ENCODE measurements at regions not wholly inside any gene's neighbourhood (a gene's known extent, or its start where the extent isn't known, plus 50 kb on each side); places are given as distances from the start of the nearest gene placed in this dataset.

GRCh38 chr2:152254976-152255375, 79.4 kb upstream of the STAM2 start:
- FAIRE-seq (no peak), ATAC-seq (no peak), DNase-seq (ENCODE audit: low read depth in 1 of 2, low spot score in 1 of 2) (no peak)
- ChIA-PET POLR2A (no interaction called here), CTCF (no interaction called here)
- WGBS (ENCODE audit: missing lambda C conversion rate), result 68% methylated on average over 1 of the region's 1 CpG
- Histone ChIP-seq H3K4me2 (no peak overlapping the region), H3K4me1 (no peaks in the 10 kb centered on the region), H3K4me3 (no peak overlapping the region), H3K27ac (no peak overlapping the region), H3K9me3 (no peaks in the 10 kb centered on the region)
- TF ChIP-seq BHLHE40 (IDR thresholded peaks at IDR 0.05; ENCODE audit: low read depth, low read length), result no peak

GRCh38 chr2:152255918-152256317, 79.1 kb upstream of the FMNL2 start:
- H3K4me3 ChIP-seq, result no peak overlapping the region
- ATAC-seq, result no peak
- H3K9me3 ChIP-seq, result no peaks in the 10 kb centered on the region
- ChIA-PET POLR2A (no interaction called here), CTCF (no interaction called here)
- no peak overlapping the region for H3K27ac ChIP-seq
- TF ChIP-seq MYC (IDR thresholded peaks at IDR 0.05; ENCODE audit: borderline replicate concordance, low read length) (no peak), EHF (CRISPR knock-in tag; IDR thresholded peaks at IDR 0.05) (no peak), SMC3 (IDR thresholded peaks at IDR 0.05) (no peak), PHF8 (IDR thresholded peaks at IDR 0.05; ENCODE audit: borderline replicate concordance, low read depth) (no peak), REST (IDR thresholded peaks at IDR 0.05) (no peak), HOXB13 (CRISPR knock-in tag; IDR thresholded peaks at IDR 0.05; ENCODE audit: low read depth) (no peak), TFCP2L1 (CRISPR knock-in tag; IDR thresholded peaks at IDR 0.05) (no peak), RAD21 (conservative IDR thresholded peaks at IDR 0.05 in 1 of 2, IDR thresholded peaks at IDR 0.05 in 1 of 2) (no peak), HOXA7 (CRISPR knock-in tag; IDR thresholded peaks at IDR 0.05) (no peak), CEBPB (IDR thresholded peaks at IDR 0.05) (no peak), RFX5 (IDR thresholded peaks at IDR 0.05) (no peak), KDM1A (IDR thresholded peaks at IDR 0.05; ENCODE audit: low read depth) (no peak), MAZ (IDR thresholded peaks at IDR 0.05; ENCODE audit: borderline replicate concordance, low read depth, low read length) (no peak), RCOR1 (IDR thresholded peaks at IDR 0.05; ENCODE audit: low read depth, low read length) (no peak)
- TF ChIP-seq, protein P1, sequence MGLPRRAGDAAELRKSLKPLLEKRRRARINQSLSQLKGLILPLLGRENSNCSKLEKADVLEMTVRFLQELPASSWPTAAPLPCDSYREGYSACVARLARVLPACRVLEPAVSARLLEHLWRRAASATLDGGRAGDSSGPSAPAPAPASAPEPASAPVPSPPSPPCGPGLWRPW (IDR thresholded peaks at IDR 0.05), result no peak
- TF ChIP-seq, protein P2, sequence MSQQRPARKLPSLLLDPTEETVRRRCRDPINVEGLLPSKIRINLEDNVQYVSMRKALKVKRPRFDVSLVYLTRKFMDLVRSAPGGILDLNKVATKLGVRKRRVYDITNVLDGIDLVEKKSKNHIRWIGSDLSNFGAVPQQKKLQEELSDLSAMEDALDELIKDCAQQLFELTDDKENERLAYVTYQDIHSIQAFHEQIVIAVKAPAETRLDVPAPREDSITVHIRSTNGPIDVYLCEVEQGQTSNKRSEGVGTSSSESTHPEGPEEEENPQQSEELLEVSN (IDR thresholded peaks at IDR 0.05; ENCODE audit: borderline replicate concordance, low read depth), result no peak
- H3K4me2 ChIP-seq, result no peak overlapping the region
- no peak for FAIRE-seq
- no peak for DNase-seq (ENCODE audit: low read depth in 1 of 2, low spot score in 1 of 2)
- no peaks in the 10 kb centered on the region for H3K4me1 ChIP-seq

DNA sequence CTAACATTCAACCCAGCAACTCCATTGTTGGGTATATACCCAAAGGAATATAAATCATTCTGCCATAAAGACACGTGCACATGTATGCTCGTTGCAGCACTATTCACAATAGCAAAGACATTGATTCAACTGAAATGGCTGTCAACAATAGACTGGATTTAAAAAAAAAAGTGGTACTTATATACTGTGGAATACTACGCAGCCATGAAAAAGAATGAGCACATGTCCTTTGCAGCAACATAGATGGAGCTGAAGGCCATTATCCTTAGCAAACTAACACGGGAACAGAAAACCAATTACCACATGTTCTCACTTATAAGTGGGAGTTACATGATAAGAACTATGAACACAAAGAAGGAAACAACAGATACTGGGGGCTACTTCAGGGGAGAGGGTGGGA, 74.0 kb upstream of the FMNL2 start:
- FAIRE-seq (no peak), ATAC-seq (no peak), DNase-seq (ENCODE audit: low read depth in 1 of 2, low spot score in 1 of 2) (no peak)
- no peak overlapping the region for H3K4me3 ChIP-seq
- CTCF ChIA-PET, result no interaction called here
- no peak overlapping the region for H3K27ac ChIP-seq
- H3K4me2 ChIP-seq, result no peak overlapping the region
- no peak for TF ChIP-seq FOSL2 (IDR thresholded peaks at IDR 0.05)
- no peak for TF ChIP-seq FOSL2 (CRISPR knock-in tag; IDR thresholded peaks at IDR 0.05)
- no peak for TF ChIP-seq HOXB13 (CRISPR knock-in tag; IDR thresholded peaks at IDR 0.05; ENCODE audit: low read depth)
- TF ChIP-seq RNF2 (IDR thresholded peaks at IDR 0.05; ENCODE audit: borderline replicate concordance, low read depth), result no peak
- TF ChIP-seq KDM1A (IDR thresholded peaks at IDR 0.05; ENCODE audit: low read depth), result no peak
- no peak for TF ChIP-seq NFE2L2 (conservative IDR thresholded peaks at IDR 0.05; ENCODE audit: low read length)
- TF ChIP-seq HOXA7 (CRISPR knock-in tag; IDR thresholded peaks at IDR 0.05), result no peak
- no peak for TF ChIP-seq HDAC2 (IDR thresholded peaks at IDR 0.05)
- TF ChIP-seq HOXB5 (CRISPR knock-in tag; IDR thresholded peaks at IDR 0.05), result no peak
- no peak for TF ChIP-seq GATA3 (IDR thresholded peaks at IDR 0.05; ENCODE audit: borderline replicate concordance)
- TF ChIP-seq BHLHE40 (IDR thresholded peaks at IDR 0.05; ENCODE audit: low read depth, low read length), result no peak
- TF ChIP-seq HEYL (CRISPR knock-in tag; IDR thresholded peaks at IDR 0.05), result no peak
- H3K9me3 ChIP-seq, result 0 out of 3 replicates have a peak, but pooled peaks cover 2% of the 10 kb centered on the region
- POLR2A ChIA-PET, result no interaction called here
- WGBS (ENCODE audit: missing lambda C conversion rate), result 31% methylated on average over 4 of the region's 4 CpGs
- H3K4me1 ChIP-seq, result no peaks in the 10 kb centered on the region
